Right lobe of liver (tissue), 6 donors: ENCODE measurements at regions not wholly inside any gene's neighbourhood (a gene's known extent, or its start where the extent isn't known, plus 50 kb on each side); places are given as distances from the start of the nearest gene placed in this dataset.
"Not testable (repeated sequence)": the region's sequence is repeated elsewhere in the genome, so short reads cannot be mapped to it uniquely, and the experiment has no call there.

Experiments used
- ATAC-seq, 4 donors: fragments of 200-7000 bp; cut with Tn5 transposase; one replicate each; pipeline ENCODE4 v1.9.1; 2020; ENCODE audit warnings: mild to moderate bottlenecking in 4 of 4, moderate library complexity in 4 of 4
- DNase-seq, 3 donors: peaks; one replicate each; pipeline ENCODE4 v3.0.0-alpha.2; 2020
- H3K27ac ChIP-seq, 3 donors: fragments of 200-600 bp; one replicate each; pipeline ENCODE4 v1.8.0; 2022
- H3K27me3 ChIP-seq, 2 donors: fragments of 200-600 bp; one replicate each; pipeline ENCODE4 v1.8.0; 2022
- H3K36me3 ChIP-seq, 4 donors: fragments of 200-600 bp; sonication (generic) in 1 of 4; one replicate each; pipeline versions ENCODE4 v1.5.1 to v1.8.0; 2017 to 2022; ENCODE audit warnings: control low read depth in 1 of 4
- H3K4me1 ChIP-seq, 4 donors: fragments of 200-600 bp; sonication (generic) in 1 of 4; one replicate each; pipeline versions ENCODE4 v1.5.1 to v1.8.0; 2017 to 2022; ENCODE audit warnings: control low read depth in 1 of 4
- H3K4me3 ChIP-seq, 3 donors: fragments of 200-600 bp; one replicate each; pipeline ENCODE4 v1.8.0; 2022
- H3K9me3 ChIP-seq, 4 donors: fragments of 200-600 bp; sonication (generic) in 1 of 4; one replicate each; pipeline versions ENCODE4 v1.5.1 to v1.8.0; 2017 to 2022; ENCODE audit warnings: control low read depth in 1 of 4
- CTCF ChIP-seq, 4 donors: fragments of 200-600 bp in 3 of 4; fragments of 450-650 bp in 1 of 4; IDR thresholded peaks; one replicate each; pipeline versions ENCODE4 v1.5.1 to v1.8.0; 2016 to 2022; ENCODE audit warnings: antibody characterized with exemption in 4 of 4, mild to moderate bottlenecking in 2 of 4
- POLR2A ChIP-seq: fragments of 450-650 bp; IDR thresholded peaks from one replicate; pipeline ENCODE4 v1.6.1; 2017; ENCODE audit warnings: antibody characterized with exemption, mild to moderate bottlenecking
- WGBS: methylation state at CpG from one replicate; pipeline ENCODE4 v1.1.6; 2018; ENCODE audit warnings: low coverage, low lambda C conversion rate; ENCODE audit not compliant: insufficient coverage; ENCODE audit errors: missing lambda C conversion rate; 5-methylcytosine and 5-hydroxymethylcytosine counted together
- intact Hi-C, 2 donors: fragments of 100-400 bp; cut with DNase I; formaldehyde crosslinking; loops; one replicate each; pipeline versions ENCODE4 v1.11.2 to v1.14.1; 2022
- donor health status: DM: no; HTN: yes; CAD: no.
- donor health status: DM: no; HTN: no; CAD: no.
- donor health status: DM: no; HTN: no; CAD: no.
- donor health status: DM: no; HTN: yes; CAD: no.
- donor health status: DM: no; HTN: yes; CAD: no.

DNA sequence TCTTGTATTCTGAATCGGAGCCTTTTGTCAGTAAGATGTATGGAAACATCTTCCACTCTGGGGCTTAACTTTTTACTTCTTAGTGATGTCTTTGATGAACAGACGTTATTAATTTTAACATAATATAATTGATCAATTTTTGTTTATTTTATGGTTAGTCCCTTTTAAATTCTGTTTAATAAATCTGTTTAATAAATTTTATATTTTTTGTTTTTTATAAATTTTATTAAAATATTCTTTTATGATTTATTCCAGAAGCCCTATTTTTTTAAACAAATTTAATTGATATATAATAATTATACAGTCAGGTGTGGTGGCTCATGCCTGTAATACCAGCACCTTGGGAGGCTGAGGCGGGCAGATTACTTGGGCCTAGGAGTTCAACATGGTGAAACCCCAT is 235.1 kb downstream of the AEBP2 start:
- Histone ChIP-seq H3K9me3 (no peaks in the 10 kb centered on the region), H3K36me3 (no peaks in the 10 kb centered on the region), H3K4me1 (no peaks in the 10 kb centered on the region), H3K27me3 (no peaks in the 10 kb centered on the region), H3K27ac (no peak overlapping the region), H3K4me3 (no peak overlapping the region)
- DNase-seq (no peak), ATAC-seq (no peak)
- no peak for TF ChIP-seq CTCF (IDR thresholded peaks at IDR 0.05)
- no peak for TF ChIP-seq POLR2A
- 61% methylated on average over 3 of the region's 3 CpGs for WGBS
- intact Hi-C loops: no loop called here

- no peak for TF ChIP-seq CTCF (IDR thresholded peaks at IDR 0.05)
- no peak for TF ChIP-seq POLR2A
- WGBS: 76% methylated on average over 2 of the region's 2 CpGs
- intact Hi-C loops: no loop called here
Observed at GRCh38 chr12:19675361-19675760, 236.1 kb downstream of the AEBP2 start.

DNA sequence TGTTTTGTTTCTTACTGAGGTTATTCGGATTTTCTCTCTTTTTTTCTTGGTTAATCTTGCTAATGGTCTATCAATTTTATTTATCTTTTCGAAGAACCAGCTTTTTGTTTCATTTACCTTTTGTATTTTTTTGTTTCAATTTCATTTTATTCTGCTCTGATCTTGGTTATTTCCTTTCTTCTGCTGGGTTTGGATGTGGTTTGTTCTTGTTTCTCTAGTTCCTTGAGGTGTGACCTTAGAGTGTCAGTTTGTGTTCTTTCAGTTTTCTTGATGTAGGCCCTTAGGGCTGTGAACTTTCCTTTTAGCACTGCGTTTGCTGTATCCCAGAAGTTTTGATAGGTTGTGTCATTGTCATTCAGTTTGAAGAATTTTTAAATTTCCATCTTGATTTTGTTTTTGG is 239.2 kb downstream of the AEBP2 start:
- H3K4me3 ChIP-seq, ATAC-seq, DNase-seq, H3K4me1 ChIP-seq, H3K36me3 ChIP-seq, H3K27me3 ChIP-seq, H3K27ac ChIP-seq, intact Hi-C loops, H3K9me3 ChIP-seq: not testable (repeated sequence)
- 77% methylated on average over 2 of the region's 3 CpGs for whole genome bisulfite sequencing

More at GRCh38 chr12:19675361-19675760, 236.1 kb downstream of the AEBP2 start:
- Histone ChIP-seq H3K9me3 (no peaks in the 10 kb centered on the region), H3K4me1 (no peaks in the 10 kb centered on the region), H3K36me3 (no peaks in the 10 kb centered on the region), H3K4me3 (no peak overlapping the region), H3K27me3 (no peaks in the 10 kb centered on the region), H3K27ac (no peak overlapping the region)
- DNase-seq: no peak
- no peak for ATAC-seq

DNA sequence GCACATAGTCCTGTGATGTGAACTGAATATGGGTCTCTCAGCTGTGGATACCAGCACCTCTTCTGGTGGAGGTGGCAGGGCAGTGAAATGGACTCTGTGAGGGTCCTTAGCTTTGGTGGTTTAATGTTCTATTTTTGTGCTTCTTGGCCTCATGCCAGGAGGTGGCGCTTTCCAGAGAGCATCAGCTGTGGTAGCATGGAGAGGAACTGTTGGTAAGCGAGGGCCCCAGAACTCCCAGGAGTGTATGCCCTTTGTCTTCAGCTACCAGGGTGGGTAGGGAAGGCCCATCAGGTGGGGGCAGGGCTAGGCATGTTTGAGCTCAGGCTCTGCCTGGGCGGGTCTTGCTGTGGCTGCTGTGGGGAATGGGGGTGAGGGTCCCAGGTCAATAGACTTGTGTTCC is 241.7 kb downstream of the AEBP2 start:
- no peaks in the 10 kb centered on the region for H3K9me3 ChIP-seq
- TF ChIP-seq POLR2A (no peak), CTCF (IDR thresholded peaks at IDR 0.05) (no peak)
- ATAC-seq (no peak), DNase-seq (no peak)
- intact Hi-C loops: no loop called here
- H3K27ac ChIP-seq: no peak overlapping the region
- H3K4me3 ChIP-seq: no peak overlapping the region
- no peaks in the 10 kb centered on the region for H3K4me1 ChIP-seq
- WGBS: 80% methylated on average over 1 of the region's 3 CpGs
- no peaks in the 10 kb centered on the region for H3K36me3 ChIP-seq
- no peaks in the 10 kb centered on the region for H3K27me3 ChIP-seq

- Histone ChIP-seq H3K27me3 (no peaks in the 10 kb centered on the region), H3K9me3 (no peaks in the 10 kb centered on the region), H3K4me3 (no peak overlapping the region), H3K4me1 (no peaks in the 10 kb centered on the region), H3K36me3 (no peaks in the 10 kb centered on the region), H3K27ac (no peak overlapping the region)
- 46% methylated on average over 7 of the region's 7 CpGs for WGBS
- TF ChIP-seq POLR2A: no peak
- no peak for TF ChIP-seq CTCF (IDR thresholded peaks at IDR 0.05)
- intact Hi-C loops: no loop called here
- DNase-seq (no peak), ATAC-seq (peak in 1 of 4 donors; percentile 22)
Observed at GRCh38 chr12:19683178-19683927, 244.1 kb downstream of the AEBP2 start.
